ENCODE measurements at regions not wholly inside any gene's neighbourhood (a gene's known extent, or its start where the extent isn't known, plus 50 kb on each side); places are given as distances from the start of the nearest gene placed in this dataset.

GRCh38 chr9:134585746-134586706 lies 55.6 kb upstream of the COL5A1 start:
- no peak for DNase-seq (ENCODE audit: low spot score)

GRCh38 chr9:134589748-134590147 lies 51.9 kb upstream of the COL5A1 start:
- no peak for DNase-seq (ENCODE audit: low spot score)

GRCh38 chr9:134590240-134591081 lies 51.1 kb upstream of the COL5A1 start:
- no peak for DNase-seq (ENCODE audit: low spot score)

GRCh38 chr9:134591082-134591571 lies 50.5 kb upstream of the COL5A1 start:
- no peak for DNase-seq (ENCODE audit: low spot score)

GRCh38 chr9:134591573-134591981 lies 50.0 kb upstream of the COL5A1 start:
- DNase-seq (ENCODE audit: low spot score) = no peak

All from iPS-NIHi11 (cell line).